CD4-positive, alpha-beta T cell treated with Interleukin-6 at 100 ng/mL for 8 hours (primary cell): ENCODE measurements at regions not wholly inside any gene's neighbourhood (a gene's known extent, or its start where the extent isn't known, plus 50 kb on each side); places are given as distances from the start of the nearest gene placed in this dataset.
"Not testable (repeated sequence)": the region's sequence is repeated elsewhere in the genome, so short reads cannot be mapped to it uniquely, and the experiment has no call there.

Source experiments
- DNase-seq: peaks from one replicate; pipeline ENCODE4 v3.0.0-alpha.2; 2020; ENCODE audit warnings: mixed read lengths, low spot score

DNA sequence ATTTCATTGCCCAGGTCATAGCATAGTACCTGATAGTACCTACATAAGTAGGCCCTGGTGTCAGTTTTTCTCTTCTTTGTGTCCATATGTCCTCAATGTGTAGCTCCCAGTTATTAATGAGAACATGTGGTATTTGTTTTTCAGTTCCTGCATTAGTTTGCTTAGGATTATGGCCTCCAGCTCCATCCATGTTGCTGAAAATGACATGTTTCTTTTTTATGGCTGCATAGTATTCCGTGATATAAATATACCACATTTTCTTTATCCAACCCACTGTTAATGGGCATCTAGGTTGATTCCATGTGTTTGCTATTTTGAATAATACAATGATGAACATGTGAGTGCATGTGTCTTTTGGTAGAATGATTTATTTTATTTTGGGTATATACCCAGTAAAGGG is 641.6 kb downstream of the RFPL4B start:
- no peak for DNase-seq

GRCh38 chr6:112990971-112991370 is 643.8 kb downstream of the RFPL4B start:
- DNase-seq: no peak

DNA sequence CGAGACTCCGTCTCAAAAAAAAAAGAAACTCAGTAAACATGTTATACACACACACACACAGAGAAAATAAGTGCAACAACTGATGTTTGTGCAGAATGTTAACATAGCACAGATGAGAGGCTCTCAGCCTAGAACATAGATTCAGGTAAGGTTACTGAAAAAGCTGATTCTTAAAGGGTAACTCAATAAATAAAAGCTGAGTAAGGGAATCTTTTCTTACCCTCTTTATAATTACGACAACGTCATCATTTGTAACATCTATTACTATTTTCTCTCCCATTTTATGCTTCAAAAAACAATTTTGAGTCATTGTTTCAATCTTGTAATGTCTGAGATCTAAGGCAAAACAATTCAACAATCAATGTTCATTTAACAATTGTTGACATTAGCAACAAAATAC is 644.8 kb downstream of the RFPL4B start:
- no peak for DNase-seq

GRCh38 chr6:112997421-112998085 is 650.4 kb downstream of the RFPL4B start:
- no peak for DNase-seq

DNA sequence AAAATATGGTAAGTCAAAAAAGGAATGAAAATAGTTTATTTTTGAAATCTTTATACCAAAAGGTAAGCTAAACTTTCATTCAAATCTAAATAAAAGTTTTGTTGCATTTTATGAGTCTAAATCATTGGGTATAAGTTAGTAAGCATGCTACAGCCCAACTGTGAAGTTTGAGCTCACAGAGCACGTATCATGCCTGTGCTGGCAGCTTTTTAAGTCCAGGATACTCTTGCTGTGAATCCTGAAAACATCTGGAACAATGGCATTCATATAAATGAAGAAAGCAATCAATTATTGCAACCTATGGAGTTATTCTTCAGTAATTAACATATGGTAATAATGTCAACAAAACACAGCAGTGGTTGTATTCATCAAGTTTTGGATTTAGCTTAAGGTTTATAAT is 656.9 kb downstream of the RFPL4B start:
- no peak for DNase-seq

GRCh38 chr6:113004470-113005270 is 657.5 kb downstream of the RFPL4B start:
- no peak for DNase-seq

DNA sequence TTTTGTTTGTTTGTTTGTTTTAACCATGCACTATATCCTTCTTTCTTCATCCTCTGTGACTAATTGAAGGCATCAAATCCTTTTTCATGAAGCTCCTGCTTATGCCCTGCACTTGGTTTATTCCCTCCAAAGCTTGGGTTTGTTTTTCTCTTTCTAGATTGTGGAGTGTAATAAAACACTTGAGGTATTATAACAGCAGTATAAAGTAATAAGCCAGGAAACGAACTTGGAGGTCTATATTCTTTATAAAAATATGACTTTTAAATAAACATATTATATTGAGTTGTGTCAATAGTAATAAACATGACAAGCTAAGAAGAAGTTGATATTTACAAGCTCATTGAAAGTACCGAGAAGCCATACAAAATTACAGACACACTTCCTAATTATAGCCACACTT is 659.4 kb downstream of the RFPL4B start:
- no peak for DNase-seq

DNA sequence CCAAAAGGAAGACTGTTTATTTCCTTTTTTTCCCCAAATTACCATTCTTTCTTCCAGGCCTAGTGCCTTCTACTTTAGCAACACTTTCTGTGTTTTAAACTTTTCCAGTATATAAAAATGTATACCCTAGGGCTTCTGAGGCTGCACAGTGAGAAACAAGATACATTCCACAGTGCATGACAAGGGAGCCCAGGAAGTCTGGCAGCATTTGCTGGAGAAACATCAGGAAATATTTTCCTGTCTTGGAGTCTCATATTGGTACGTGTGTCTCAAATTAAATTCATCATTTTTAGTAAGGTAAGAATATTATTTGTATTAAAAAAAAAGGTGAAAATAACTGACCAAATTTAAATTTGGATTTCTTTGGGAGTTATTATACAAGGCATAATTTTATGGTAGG is 662.6 kb downstream of the RFPL4B start:
- DNase-seq: no peak

GRCh38 chr6:113010196-113010989 is 663.3 kb downstream of the RFPL4B start:
- DNase-seq: no peak

- DNase-seq: no peak
These were observed 664.3 kb downstream of the RFPL4B start for GRCh38 chr6:113011389-113011788.

DNA sequence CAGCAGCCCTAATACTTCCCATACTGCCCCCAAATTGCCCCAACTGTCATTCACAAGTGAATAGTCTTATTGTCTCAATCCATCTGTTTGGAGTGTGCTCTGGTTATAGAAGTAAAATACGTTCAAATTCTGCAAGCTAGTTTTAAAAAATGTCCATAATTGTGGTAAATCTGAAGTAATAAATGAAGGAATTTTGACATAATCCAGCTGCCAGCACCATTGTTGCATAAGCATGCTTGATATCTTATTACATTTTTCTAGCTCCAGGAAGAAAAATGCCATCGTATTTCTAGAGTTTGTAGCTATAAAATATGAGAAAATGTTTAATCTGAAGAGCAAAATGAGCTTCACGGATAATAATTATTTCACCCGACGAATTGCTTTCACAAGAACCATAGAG is 664.7 kb downstream of the RFPL4B start:
- no peak for DNase-seq

GRCh38 chr6:113015249-113015648 is 668.1 kb downstream of the RFPL4B start:
- no peak for DNase-seq

DNA sequence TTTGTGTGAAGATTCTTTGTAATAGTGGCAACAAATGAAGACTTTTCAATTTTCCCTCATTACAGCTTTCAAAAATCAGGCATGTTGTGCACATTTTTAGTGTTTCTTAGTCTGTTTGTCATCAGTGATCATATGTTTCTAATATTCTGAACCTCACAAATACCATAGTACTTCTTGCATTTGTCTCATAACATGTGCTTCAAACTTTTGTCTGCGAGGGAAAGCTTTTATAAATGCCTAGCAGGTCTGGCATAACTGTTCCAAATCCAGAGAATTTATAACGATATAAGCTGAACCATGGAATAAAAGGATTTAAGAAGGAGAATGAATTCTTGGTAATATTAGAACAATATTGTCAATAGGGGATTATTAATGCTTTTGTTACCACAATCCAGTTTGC is 670.2 kb downstream of the RFPL4B start:
- no peak for DNase-seq

DNA sequence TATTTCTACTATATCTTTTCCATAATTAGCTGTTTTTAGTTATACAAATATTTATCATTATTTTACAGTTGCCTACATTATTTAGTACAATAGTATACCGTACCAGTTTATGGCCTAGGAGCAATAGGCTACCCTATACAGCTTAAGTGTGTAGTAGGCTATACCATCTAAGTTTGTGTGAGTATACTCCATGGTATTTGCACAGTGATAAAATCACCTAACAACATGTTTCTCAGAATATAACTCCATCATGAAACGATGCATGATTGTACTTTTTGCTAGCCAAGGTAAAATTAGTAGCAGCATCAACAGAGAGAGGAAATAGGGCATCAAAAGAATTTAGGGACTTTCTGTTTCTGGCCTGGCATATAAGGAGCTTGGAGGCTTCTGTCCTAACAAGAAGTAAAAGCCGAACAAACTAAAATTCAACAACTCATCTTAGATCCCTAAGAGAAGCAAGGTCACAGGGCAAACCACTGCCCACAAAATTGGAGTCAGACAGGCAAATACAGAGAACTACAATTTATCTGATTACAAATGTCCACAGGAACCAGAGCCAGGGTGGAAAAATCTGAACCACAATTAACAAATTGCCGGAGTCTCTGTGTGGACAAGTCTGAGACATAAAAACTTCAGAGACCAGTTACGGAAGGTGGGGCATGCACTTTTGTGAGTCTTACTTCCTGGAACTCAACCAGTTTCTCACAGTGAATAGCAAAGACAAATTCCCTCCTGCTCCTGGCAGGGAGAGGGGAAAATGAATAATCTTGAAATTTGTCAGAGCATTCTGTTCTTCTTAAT is 671.4 kb downstream of the RFPL4B start:
- DNase-seq: no peak

DNA sequence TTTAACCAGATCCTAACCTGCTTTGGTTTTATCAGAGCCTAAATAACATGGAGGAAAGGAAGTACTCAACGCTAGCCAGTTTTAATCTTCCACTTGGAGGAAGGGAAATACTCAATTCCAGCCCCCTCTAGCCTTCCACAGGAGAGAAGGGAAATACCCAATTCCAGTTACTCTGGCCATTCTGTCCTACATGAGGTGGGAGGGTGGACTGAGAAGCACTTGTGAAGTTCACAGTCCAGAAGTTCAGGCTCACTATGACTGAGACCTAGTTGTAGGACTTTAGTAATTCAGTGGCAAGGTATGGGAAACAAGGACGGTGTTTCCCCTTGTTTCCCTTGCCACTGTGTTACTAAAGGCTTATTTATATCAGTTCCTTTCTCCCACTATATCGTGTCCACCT is 672.0 kb downstream of the RFPL4B start:
- no peak for DNase-seq

DNA sequence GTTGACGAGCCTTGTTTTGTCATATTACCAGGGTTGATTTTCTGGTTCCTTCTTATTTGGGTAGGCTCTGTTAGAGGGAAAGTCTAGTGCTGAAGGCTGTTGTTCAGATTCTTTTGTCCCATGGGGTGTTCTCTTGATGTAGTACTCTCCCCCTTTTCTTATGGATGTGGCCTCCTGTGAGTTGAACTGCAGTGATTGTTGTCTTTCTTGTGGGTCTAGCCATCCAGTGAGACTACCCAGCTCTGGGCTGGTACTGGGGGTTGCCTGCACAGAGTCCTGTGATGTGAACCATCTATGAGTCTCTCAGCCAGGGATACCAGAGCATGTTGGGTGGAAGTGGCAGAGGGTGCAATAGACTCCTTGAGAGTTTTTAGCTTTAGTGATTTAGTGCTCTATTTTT is 680.6 kb downstream of the RFPL4B start:
- no peak for DNase-seq

- DNase-seq: not testable (repeated sequence)
These were observed 682.0 kb downstream of the RFPL4B start for GRCh38 chr6:113029161-113029560.

- no peak for DNase-seq
These were observed 684.6 kb downstream of the RFPL4B start for GRCh38 chr6:113031591-113032238.

DNA sequence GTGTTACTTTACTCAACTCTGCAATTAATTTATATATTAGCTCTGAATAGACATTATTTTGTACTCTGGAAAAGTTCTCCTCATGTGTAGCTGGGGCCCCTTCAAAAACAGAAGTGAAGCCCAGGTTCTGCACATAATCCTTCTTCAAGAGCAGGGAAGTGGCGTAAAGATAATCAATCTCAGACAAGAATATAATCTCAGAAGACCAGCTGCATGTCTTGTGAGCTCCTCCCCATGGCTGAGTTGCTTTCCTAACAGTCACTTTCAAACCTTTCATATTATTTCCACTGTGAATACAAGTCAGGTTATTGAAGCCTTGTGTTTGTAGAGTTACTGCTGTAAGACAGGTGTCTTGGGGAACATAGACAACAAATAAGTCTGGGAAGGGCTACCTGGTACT is 691.9 kb downstream of the RFPL4B start:
- DNase-seq: no peak

- DNase-seq: no peak
These were observed 700.0 kb downstream of the RFPL4B start for GRCh38 chr6:113047148-113047547.

GRCh38 chr6:113047932-113048331 is 700.8 kb downstream of the RFPL4B start:
- DNase-seq: no peak

DNA sequence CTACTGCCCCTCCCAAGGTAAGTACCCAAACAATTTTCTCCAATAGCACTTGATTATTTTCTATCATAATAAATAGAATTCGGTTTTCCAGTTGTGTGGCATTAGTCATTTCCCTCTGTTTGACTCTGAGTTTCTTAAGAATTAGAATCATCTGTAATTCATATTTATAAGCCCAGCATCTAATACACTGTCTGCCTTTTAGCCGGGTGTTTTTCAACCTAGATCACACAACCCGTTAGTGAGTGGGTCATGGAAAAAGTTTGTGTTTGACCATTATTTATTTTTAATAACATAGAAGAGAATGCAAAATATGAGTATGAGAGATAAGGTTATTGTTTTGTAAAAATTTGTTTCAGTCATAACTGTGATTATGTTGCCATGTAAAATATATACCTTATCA is 701.6 kb downstream of the RFPL4B start:
- no peak for DNase-seq
